Astrocyte (in vitro differentiated cells and primary cell): ENCODE measurements at regions not wholly inside any gene's neighbourhood (a gene's known extent, or its start where the extent isn't known, plus 50 kb on each side); places are given as distances from the start of the nearest gene placed in this dataset.

Source experiments
- CTCF ChIP-seq: IDR thresholded peaks from 2 replicates; pipeline ENCODE4 v1.5.1; 2011; ENCODE audit warnings: low read depth, mild to moderate bottlenecking, inconsistent platforms, low read length, moderate library complexity; ENCODE audit not compliant: insufficient read depth
- EZH2 ChIP-seq: IDR thresholded peaks from 2 replicates; pipeline ENCODE4 v1.6.1; 2012; ENCODE audit warnings: mild to moderate bottlenecking, low read length, inconsistent platforms; ENCODE audit not compliant: insufficient read depth

DNA sequence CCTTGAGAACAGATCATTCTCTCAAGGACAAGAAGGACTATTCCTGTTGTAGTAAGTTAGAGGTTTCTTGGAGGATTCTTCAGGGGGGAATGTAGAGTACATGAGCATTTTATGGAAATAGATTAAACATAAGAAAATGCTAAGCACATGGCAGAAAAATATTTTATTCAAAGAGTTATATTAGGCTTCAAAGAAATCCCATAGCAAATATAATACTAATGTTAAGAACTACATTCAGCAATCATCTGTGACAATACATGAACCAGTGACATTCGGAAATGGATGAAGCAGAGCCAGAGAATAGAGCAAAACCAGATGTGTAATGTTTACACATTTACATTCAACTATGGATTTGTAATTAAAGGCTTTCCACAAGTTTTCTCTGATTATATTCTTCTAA, 288.6 kb downstream of the NAF1 start:
- TF ChIP-seq EZH2 (no peak), CTCF (no peak)
